T-cell (primary cell): ENCODE measurements at regions not wholly inside any gene's neighbourhood (a gene's known extent, or its start where the extent isn't known, plus 50 kb on each side); places are given as distances from the start of the nearest gene placed in this dataset.
"Not testable (repeated sequence)": the region's sequence is repeated elsewhere in the genome, so short reads cannot be mapped to it uniquely, and the experiment has no call there.

ENCODE experiments used
- ATAC-seq, 4 experiments: fragments of 200-7000 bp in 3 of 4; fragments of 150-1000 bp in 1 of 4; cut with Tn5 transposase; replicated peaks in 1 of 4; 1 replicate in 3 of 4; 2 replicates in 1 of 4; pipeline ENCODE4 v1.10.0; 2021; ENCODE audit warnings: moderate library complexity in 3 of 4, mild to moderate bottlenecking in 2 of 4, moderate number of reproducible peaks in 1 of 4
- CTCF ChIA-PET, 2 donors: fragments of 300-600 bp; sonication (Branson Sonifier 250); formaldehyde crosslinking; loops; one replicate each; lab custom pipeline; 2022; ENCODE audit warnings: antibody characterized with exemption in 2 of 2; lab: Charles Lee
- POLR2A ChIA-PET, 2 donors: fragments of 300-600 bp; sonication (Branson Sonifier 250); formaldehyde crosslinking; loops; one replicate each; lab custom pipeline; 2022; ENCODE audit warnings: antibody characterized with exemption in 2 of 2; lab: Charles Lee
- DNase-seq, 35 experiments: peaks; one replicate each; pipeline versions ENCODE4 v3.0.0 to v3.0.0-alpha.2; 2013 to 2023
- H3K27ac ChIP-seq: one replicate; pipeline ENCODE4 v1.5.1; 2013; ENCODE audit warnings: low read length
- H3K27me3 ChIP-seq, 2 experiments: replicated peaks in 1 of 2; 1 replicate in 1 of 2; 2 replicates in 1 of 2; pipeline versions ENCODE4 v1.6.1 to v1.7.0; 2013; ENCODE audit warnings: low read length in 1 of 2, mixed read lengths in 1 of 2; ENCODE audit not compliant: control insufficient read depth in 2 of 2, insufficient read depth in 2 of 2; ENCODE audit errors: extremely low read depth in 1 of 2
- H3K36me3 ChIP-seq, 2 donors: 1 replicate in 1 of 2; 2 replicates in 1 of 2; pipeline versions ENCODE4 v1.6.1 to v1.7.0; 2013; ENCODE audit warnings: low read length in 1 of 2; ENCODE audit not compliant: control insufficient read depth in 2 of 2, insufficient read depth in 1 of 2; ENCODE audit errors: extremely low read depth in 1 of 2
- H3K4me1 ChIP-seq, 2 experiments: 1 replicate in 1 of 2; 2 replicates in 1 of 2; pipeline versions ENCODE4 v1.6.1 to v1.7.0; 2013; ENCODE audit warnings: low read length in 2 of 2, mixed read lengths in 1 of 2; ENCODE audit not compliant: insufficient read depth in 2 of 2, control insufficient read depth in 1 of 2; ENCODE audit errors: extremely low read depth in 1 of 2
- H3K4me3 ChIP-seq, 2 donors: 1 replicate in 1 of 2; 2 replicates in 1 of 2; pipeline versions ENCODE4 v1.5.1 to v1.7.0; 2013; ENCODE audit warnings: mild to moderate bottlenecking in 2 of 2, low read length in 1 of 2, moderate library complexity in 1 of 2; ENCODE audit not compliant: control insufficient read depth in 1 of 2; ENCODE audit errors: extremely low read depth in 1 of 2
- H3K9me3 ChIP-seq: 2 replicates; pipeline ENCODE4 v1.7.0; 2013
- H3K27ac Mint-ChIP-seq, 2 donors: one replicate each; pipeline ENCODE4 v1.8.0; 2020 to 2021; ENCODE audit warnings: mild to moderate bottlenecking in 2 of 2, mixed read lengths in 2 of 2
- H3K27me3 Mint-ChIP-seq, 2 donors: one replicate each; pipeline ENCODE4 v1.8.0; 2021 to 2022; ENCODE audit warnings: mixed read lengths in 2 of 2
- H3K36me3 Mint-ChIP-seq: one replicate; pipeline ENCODE4 v1.8.0; 2021; ENCODE audit warnings: mixed read lengths
- H3K4me1 Mint-ChIP-seq, 3 donors: one replicate each; pipeline ENCODE4 v1.8.0; 2020 to 2022; ENCODE audit warnings: mixed read lengths in 3 of 3, mild to moderate bottlenecking in 1 of 3
- H3K4me3 Mint-ChIP-seq, 3 donors: one replicate each; pipeline ENCODE4 v1.8.0; 2020 to 2022; ENCODE audit warnings: mild to moderate bottlenecking in 3 of 3, mixed read lengths in 3 of 3, moderate library complexity in 3 of 3
- H3K9me3 Mint-ChIP-seq, 3 donors: one replicate each; pipeline ENCODE4 v1.8.0; 2020 to 2022; ENCODE audit warnings: mixed read lengths in 3 of 3
- WGBS: methylation state at CpG from one replicate; pipeline ENCODE4 v1.1.5; 2013; ENCODE audit warnings: missing lambda C conversion rate; ENCODE audit not compliant: insufficient coverage; 5-methylcytosine and 5-hydroxymethylcytosine counted together

GRCh38 chr6:121694389-121694788 lies 258.9 kb downstream of the GJA1 start:
- Mint-ChIP-seq H3K4me1 (peaks cover 6 to 12% (median 8%) of the 10 kb centered on the region in 3 donors), H3K27me3 (peaks cover 0 to 3% of the 10 kb centered on the region in 2 donors), H3K36me3 (no peaks in the 10 kb centered on the region), H3K4me3 (no peak overlapping the region), H3K27ac (no peak overlapping the region), H3K9me3 (no peaks in the 10 kb centered on the region)
- Histone ChIP-seq H3K9me3 (no peaks in the 10 kb centered on the region), H3K27me3 (no peaks in the 10 kb centered on the region), H3K27ac (no peak overlapping the region), H3K36me3 (no peaks in the 10 kb centered on the region), H3K4me1 (no peaks in the 10 kb centered on the region), H3K4me3 (no peak overlapping the region)
- no peak for DNase-seq
- ChIA-PET CTCF (no interaction called here), POLR2A (no interaction called here)
- ATAC-seq = no peak
- WGBS = no CpG with 5 or more reads among the region's 3 CpGs

DNA sequence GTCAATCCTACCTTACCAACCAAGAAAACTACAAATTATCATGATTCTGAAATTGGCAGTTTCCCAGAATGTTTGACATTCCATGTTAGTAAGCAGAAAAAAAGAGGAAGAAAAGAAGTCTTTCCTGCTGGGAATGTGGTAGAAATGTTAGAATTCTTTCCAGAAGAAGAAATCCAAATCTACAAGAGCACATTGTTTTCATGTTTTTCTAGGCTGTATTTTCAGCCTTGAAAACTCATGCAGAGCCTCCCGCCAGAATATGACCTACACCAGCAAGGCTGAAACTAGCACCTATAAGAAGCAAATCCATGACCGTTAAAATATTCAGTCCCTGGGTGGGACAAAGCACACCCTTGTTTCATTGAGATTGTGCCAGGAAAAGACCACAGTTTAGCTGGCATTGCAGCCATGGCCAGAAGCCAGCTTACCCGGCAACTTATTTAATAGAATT lies 259.4 kb downstream of the GJA1 start:
- CTCF ChIA-PET = no interaction called here
- peaks cover 0 to 3% of the 10 kb centered on the region in 2 donors for H3K27me3 Mint-ChIP-seq
- H3K27me3 ChIP-seq = no peaks in the 10 kb centered on the region
- 100% methylated on average over 1 of the region's 3 CpGs for WGBS
- ATAC-seq (no peak), DNase-seq (no peak)
- no peaks in the 10 kb centered on the region for H3K36me3 ChIP-seq
- H3K9me3 ChIP-seq = no peaks in the 10 kb centered on the region
- H3K4me3 ChIP-seq = no peak overlapping the region
- H3K27ac ChIP-seq = no peak overlapping the region
- no peaks in the 10 kb centered on the region for H3K36me3 Mint-ChIP-seq
- POLR2A ChIA-PET = no interaction called here
- no peak overlapping the region for H3K27ac Mint-ChIP-seq
- no peaks in the 10 kb centered on the region for H3K9me3 Mint-ChIP-seq
- H3K4me3 Mint-ChIP-seq = no peak overlapping the region
- H3K4me1 ChIP-seq = no peaks in the 10 kb centered on the region
- peaks cover 4 to 9% (median 6%) of the 10 kb centered on the region in 3 donors for H3K4me1 Mint-ChIP-seq

GRCh38 chr6:121695329-121695728 lies 259.9 kb downstream of the GJA1 start:
- DNase-seq (no peak), ATAC-seq (no peak)
- CTCF ChIA-PET = no interaction called here
- Histone ChIP-seq H3K27me3 (no peaks in the 10 kb centered on the region), H3K27ac (no peak overlapping the region), H3K36me3 (no peaks in the 10 kb centered on the region), H3K4me1 (no peaks in the 10 kb centered on the region), H3K4me3 (no peak overlapping the region), H3K9me3 (no peaks in the 10 kb centered on the region)
- POLR2A ChIA-PET = no interaction called here
- Mint-ChIP-seq H3K9me3 (no peaks in the 10 kb centered on the region), H3K36me3 (no peaks in the 10 kb centered on the region), H3K27ac (no peak overlapping the region), H3K4me1 (peaks cover 1 to 4% (median 1%) of the 10 kb centered on the region in 3 donors), H3K4me3 (no peak overlapping the region), H3K27me3 (peaks cover 0 to 3% of the 10 kb centered on the region in 2 donors)
- no CpG with 5 or more reads among the region's 3 CpGs for WGBS

DNA sequence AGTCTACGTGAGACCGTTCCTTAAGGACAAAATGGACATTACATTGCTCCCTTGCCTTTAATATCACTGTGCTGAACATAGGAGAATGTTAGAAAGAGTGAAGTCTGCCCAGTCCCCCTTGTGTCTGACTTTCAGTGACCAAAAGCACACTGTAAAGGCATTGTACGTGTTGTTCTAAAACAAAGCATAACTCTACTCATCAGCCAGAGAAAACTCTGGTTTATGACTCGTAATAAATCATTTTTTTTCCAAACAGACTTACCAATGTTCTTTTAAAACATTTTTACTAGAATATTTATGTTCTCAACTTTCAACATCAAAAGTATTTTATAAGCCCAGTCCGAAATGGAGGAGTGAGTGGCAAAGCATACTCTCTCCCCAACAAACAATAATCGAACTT lies 262.5 kb downstream of the GJA1 start:
- Mint-ChIP-seq H3K9me3 (no peaks in the 10 kb centered on the region), H3K27me3 (peaks cover 0 to 3% of the 10 kb centered on the region in 2 donors), H3K36me3 (no peaks in the 10 kb centered on the region), H3K4me1 (no peaks in the 10 kb centered on the region), H3K4me3 (no peak overlapping the region), H3K27ac (no peak overlapping the region)
- no peak for DNase-seq
- Histone ChIP-seq H3K9me3 (no peaks in the 10 kb centered on the region), H3K4me3 (no peak overlapping the region), H3K4me1 (no peaks in the 10 kb centered on the region), H3K36me3 (no peaks in the 10 kb centered on the region), H3K27me3 (no peaks in the 10 kb centered on the region), H3K27ac (no peak overlapping the region)
- ATAC-seq = no peak
- ChIA-PET POLR2A (no interaction called here), CTCF (no interaction called here)
- 100% methylated on average over 1 of the region's 6 CpGs for WGBS

GRCh38 chr6:121698617-121699016 lies 263.2 kb downstream of the GJA1 start:
- ChIA-PET POLR2A (no interaction called here), CTCF (no interaction called here)
- Histone ChIP-seq H3K9me3 (no peaks in the 10 kb centered on the region), H3K27me3 (no peaks in the 10 kb centered on the region), H3K4me3 (no peak overlapping the region), H3K27ac (no peak overlapping the region), H3K36me3 (no peaks in the 10 kb centered on the region), H3K4me1 (no peaks in the 10 kb centered on the region)
- no peaks in the 10 kb centered on the region for H3K36me3 Mint-ChIP-seq
- peaks cover 0 to 1% (median under 1%) of the 10 kb centered on the region in 3 donors for H3K9me3 Mint-ChIP-seq
- no peaks in the 10 kb centered on the region for H3K4me1 Mint-ChIP-seq
- H3K27me3 Mint-ChIP-seq = peaks cover 0 to 3% of the 10 kb centered on the region in 2 donors
- DNase-seq (no peak), ATAC-seq (no peak)
- no peak overlapping the region for H3K27ac Mint-ChIP-seq
- no peak overlapping the region for H3K4me3 Mint-ChIP-seq

- ATAC-seq, H3K9me3 ChIP-seq, H3K27ac ChIP-seq, H3K4me1 ChIP-seq, H3K27ac Mint-ChIP-seq, DNase-seq, H3K9me3 Mint-ChIP-seq, H3K4me1 Mint-ChIP-seq, H3K4me3 ChIP-seq, CTCF ChIA-PET, H3K27me3 ChIP-seq, H3K36me3 ChIP-seq, H3K36me3 Mint-ChIP-seq, POLR2A ChIA-PET, H3K27me3 Mint-ChIP-seq, H3K4me3 Mint-ChIP-seq: not testable (repeated sequence)
- 82% methylated on average over 8 of the region's 8 CpGs for WGBS
These were observed 267.7 kb downstream of the GJA1 start for GRCh38 chr6:121703129-121703528.

DNA sequence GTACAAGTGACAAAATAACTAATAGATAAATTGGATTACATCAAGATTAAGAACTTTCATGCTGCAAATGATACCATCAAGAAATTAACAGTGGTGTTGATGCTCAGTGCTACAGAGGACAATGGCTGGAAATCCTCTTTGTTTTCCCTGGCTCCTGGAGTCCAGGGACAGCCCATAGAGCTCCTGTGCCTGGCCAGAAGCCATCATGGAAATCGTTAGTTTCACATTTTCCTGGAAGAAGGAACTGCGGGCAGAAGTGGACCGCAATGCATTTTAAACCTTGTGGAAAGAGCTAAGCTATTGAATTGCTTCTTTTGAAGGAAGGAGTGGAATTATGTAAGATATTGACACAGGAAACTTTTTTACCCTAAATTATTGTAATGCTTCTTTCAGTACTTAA lies 276.0 kb downstream of the GJA1 start:
- H3K36me3 ChIP-seq = no peaks in the 10 kb centered on the region
- no peaks in the 10 kb centered on the region for H3K9me3 ChIP-seq
- H3K27me3 ChIP-seq = no peaks in the 10 kb centered on the region
- H3K4me1 ChIP-seq = no peaks in the 10 kb centered on the region
- ChIA-PET CTCF (no interaction called here), POLR2A (no interaction called here)
- H3K9me3 Mint-ChIP-seq = peaks cover 0 to 2% (median 0%) of the 10 kb centered on the region in 3 donors
- no peak overlapping the region for H3K4me3 ChIP-seq
- H3K4me3 Mint-ChIP-seq = no peak overlapping the region
- DNase-seq (no peak), ATAC-seq (no peak)
- H3K36me3 Mint-ChIP-seq = no peaks in the 10 kb centered on the region
- no CpG with 5 or more reads among the region's 3 CpGs for WGBS
- H3K27ac Mint-ChIP-seq = no peak overlapping the region
- H3K27me3 Mint-ChIP-seq = no peaks in the 10 kb centered on the region
- no peaks in the 10 kb centered on the region for H3K4me1 Mint-ChIP-seq
- H3K27ac ChIP-seq = no peak overlapping the region
